ENCODE measurements at regions not wholly inside any gene's neighbourhood (a gene's known extent, or its start where the extent isn't known, plus 50 kb on each side); places are given as distances from the start of the nearest gene placed in this dataset.

GRCh38 chr1:55723001-55723400, 507.8 kb upstream of the USP24 start:
- TF ChIP-seq CTCF (IDR thresholded peaks at IDR 0.05) = no peak
- TF ChIP-seq POLR2A (IDR thresholded peaks at IDR 0.05) = no peak
